GM21717 (cell line): ENCODE measurements at regions not wholly inside any gene's neighbourhood (a gene's known extent, or its start where the extent isn't known, plus 50 kb on each side); places are given as distances from the start of the nearest gene placed in this dataset.
"Not testable (repeated sequence)": the region's sequence is repeated elsewhere in the genome, so short reads cannot be mapped to it uniquely, and the experiment has no call there.

Source experiments
- ATAC-seq: cut with Tn5 transposase; IDR thresholded peaks from one replicate; pipeline ENCODE4 v1.9.1; 2021; ENCODE audit warnings: mild to moderate bottlenecking, moderate library complexity; ENCODE audit not compliant: unreplicated experiment

DNA sequence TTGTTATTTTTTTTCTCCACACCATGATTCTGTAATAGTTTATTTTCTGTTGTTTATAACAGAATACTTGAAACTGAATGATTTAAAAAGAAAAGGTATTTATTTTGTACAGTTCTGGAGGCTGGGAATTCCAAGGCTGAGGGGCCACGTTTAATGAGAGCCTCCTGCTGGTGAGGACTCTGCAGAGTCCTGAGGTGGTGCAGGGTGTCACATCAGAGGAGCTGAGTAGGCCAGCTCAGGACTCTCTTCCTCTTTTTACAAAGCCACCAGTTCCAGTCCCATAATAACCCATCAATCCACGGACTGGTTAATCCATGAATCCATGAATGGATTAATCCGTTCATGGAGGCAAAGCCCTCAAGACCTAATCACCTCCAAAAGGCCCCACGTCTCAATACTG is 71.6 kb downstream of the TFAP2A start:
- ATAC-seq: no peak

DNA sequence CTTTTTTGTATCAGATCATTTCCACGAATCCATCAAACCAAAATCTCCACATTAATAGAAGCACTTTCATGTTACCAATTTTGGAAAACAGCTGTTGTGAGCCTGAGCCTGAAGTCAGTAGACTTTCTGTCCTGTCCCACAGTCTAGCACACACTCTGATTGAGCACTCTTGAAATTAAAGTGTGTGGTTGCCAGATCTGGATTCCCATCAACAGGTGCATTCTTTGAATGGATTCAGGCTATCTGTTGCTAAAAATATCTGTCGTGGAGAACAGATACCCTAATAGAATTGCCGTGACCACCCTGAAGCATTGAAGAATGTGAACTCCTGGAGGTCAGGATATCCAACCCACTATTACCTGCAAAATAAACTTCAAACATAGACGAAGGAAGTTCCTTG is 73.3 kb downstream of the TFAP2A start:
- no peak for ATAC-seq

DNA sequence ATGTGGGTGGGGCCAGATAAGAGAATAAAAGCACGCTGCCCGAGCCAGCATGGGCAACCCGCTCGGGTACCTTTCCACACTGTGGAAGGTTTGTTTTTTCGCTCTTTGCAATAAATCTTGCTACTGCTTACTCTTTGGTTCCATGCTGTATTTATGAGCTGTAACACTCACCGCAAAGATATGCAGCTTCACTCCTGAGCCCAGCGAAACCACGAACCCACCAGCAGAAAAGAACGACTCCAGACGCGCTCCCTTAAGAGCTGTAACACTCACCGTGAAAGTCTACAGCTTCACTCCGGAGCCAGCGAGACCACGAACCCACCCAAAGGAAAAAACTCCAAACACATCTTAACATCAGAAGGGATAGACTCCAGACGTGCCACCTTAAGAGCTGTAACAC is 76.7 kb downstream of the TFAP2A start:
- ATAC-seq: no peak

DNA sequence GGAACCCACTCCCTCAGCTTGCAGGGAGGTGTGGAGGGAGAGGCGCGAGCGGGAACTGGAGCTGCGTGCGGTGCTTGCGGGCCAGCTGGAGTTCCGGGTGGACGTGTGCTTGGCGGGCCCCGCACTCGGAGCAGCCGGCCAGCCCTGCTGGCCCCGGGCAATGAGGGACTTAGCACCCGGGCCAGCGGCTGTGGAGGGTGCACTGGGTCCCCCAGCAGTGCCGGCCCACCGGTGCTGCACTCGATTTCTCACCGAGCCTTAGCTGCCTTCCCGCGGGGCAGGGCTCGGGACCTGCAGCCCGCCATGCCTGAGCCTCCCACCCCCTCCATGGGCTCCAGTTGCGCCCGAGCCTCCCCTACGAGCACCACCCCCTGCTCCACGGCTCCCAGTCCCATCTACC is 77.5 kb downstream of the TFAP2A start:
- not testable (repeated sequence) for ATAC-seq

DNA sequence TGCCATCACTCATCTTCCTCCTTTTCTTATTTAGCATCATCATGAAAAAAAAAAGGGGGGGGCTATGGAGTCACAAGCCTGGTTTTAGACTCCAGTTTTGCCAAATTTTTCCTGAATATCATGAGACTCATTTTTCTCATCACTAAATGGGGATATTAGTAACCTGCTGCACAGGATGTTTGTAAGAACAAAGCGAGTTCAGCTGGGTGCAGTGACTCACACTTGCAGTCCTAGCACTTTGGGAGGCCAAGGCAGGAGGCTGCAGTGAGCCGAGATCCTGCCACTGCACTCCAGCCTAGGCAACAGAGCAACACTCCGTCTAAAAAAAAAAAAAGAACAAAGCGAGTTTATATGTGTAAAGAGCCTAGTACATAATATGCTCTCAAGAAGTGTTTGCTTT is 82.8 kb downstream of the TFAP2A start:
- ATAC-seq: no peak

DNA sequence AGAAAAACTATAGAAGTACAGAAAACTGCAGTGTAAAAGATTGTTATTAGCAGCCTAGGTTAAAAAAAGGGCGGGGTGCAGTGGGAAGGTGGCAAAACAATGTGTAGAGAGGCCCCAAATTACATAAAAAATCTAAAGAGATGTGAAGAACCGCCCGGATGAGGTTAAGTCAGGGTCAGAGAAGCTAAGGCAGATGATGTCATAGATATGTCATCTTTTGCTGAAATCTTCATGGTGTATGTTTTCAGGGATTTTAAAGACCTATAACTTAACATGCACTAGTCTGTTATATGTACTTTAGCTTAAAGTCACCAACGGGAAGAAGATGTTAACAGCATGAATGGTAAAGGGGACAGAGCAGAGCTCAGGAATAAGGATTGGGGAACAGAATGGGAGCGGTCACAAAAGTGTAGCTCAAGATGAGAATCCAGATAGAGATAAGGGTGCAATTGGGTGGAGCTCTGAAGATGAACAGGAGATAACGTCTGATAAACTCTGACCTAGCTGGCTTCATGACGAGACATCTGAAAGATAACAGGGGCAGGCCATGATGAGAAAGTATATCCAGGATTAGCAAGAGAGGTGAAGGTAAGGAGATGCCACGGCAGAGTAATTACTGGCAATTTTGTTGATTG is 83.4 kb downstream of the TFAP2A start:
- ATAC-seq: no peak

DNA sequence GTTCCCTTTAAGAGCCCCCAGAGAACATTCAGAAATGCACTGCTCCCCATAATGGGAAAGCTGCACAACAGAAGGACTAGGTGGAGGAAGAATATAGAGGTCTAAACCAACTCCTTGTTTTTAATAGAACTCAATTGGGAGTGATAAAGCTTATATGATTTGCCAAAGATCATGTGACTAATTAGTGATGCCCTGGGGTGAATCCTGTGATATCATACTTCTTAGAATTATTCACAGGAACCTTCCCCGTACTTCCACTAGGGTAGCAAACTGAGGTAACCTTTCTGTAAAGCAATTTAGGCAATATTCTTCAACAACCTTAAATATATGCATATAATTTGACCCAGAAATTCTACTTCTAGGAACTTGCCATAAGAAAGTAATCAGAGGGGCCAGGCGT is 84.4 kb downstream of the TFAP2A start:
- ATAC-seq: no peak

DNA sequence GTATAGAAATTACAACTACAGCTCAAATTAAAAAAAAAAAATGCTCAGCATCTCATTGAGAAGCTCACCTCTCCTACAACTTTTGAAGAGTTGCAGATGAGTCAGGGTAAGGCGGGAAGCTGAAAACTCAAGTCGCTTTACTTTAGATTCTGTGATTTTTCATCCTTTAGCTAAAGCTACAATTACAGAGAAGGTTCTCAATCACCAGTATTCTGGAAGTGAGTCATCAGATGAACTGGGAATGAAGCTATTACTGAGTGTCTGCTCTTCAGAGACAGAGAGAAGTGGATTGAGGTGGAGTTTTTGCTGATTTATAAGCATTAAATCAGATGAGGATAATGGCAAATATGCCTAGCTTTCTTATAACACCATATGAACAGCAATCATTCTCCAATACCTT is 91.9 kb downstream of the TFAP2A start:
- ATAC-seq: no peak

DNA sequence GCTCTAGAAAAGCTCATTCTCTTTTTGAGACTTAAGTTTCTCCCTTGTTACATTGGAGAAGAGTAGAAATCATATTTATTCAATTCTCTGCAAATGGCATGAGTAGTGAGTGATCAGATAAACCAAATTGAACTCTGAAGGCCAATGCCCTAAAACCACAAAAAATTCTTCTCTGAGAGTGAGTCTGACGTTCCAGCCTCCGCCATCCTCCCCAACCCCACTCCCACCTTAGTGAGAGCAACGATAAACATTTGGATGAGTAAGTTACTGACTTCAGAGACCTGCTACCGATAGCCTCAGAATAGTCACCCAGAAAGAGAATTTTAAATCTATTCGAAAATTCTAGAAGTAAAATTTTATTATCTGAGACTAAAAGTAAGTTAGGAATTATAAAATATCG is 94.6 kb downstream of the TFAP2A start:
- no peak for ATAC-seq

DNA sequence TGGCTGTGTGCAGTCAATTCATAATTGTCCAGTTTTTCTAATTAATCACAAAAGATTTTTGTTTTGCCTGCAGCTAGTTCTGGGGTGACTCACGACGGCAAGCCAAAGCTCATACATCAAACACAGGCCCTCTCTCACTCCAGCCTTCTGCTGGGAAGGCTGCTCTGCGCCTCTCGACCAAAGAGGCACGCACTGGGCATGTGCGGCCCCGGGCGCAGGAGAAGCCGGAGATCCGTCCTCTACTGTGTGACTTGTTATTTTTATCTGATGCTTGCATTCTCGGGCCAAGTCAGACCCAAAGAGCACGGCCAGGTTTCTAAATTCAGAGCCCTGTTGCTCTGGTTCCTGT is 98.5 kb downstream of the TFAP2A start:
- ATAC-seq: no peak

DNA sequence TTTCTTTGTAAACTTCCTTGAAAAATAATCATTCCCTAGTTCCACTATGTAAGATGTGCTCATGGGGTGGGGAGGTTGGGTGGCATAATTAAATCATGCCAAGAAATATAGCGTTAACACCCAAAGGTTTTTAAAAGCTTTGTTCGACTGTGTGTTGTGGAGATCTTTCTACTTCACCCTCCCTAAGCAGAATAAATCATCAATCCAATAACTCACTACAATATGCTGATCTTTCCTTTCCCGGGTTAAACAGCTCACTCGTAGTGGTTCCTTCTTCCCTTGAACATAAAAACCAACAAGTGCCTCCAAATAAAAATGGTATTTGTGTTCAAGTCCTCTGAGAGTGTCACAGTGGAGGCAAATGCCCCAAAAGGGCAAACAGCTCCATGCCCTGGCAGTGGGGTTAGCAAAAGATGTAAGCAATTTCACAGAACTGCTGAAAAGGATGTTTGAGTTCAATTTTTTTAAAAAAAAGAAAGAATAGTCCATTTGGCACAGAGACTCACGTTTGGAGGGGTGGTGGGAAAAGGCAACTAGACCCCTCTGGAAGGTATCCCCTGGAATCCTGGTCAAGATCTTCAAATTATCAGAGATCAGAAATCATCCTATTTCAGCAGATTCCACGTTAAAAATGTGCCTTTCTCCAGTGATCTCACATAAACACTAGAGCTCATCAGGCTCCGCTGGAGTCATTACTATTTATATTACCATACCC is 99.1 kb downstream of the TFAP2A start:
- no peak for ATAC-seq

DNA sequence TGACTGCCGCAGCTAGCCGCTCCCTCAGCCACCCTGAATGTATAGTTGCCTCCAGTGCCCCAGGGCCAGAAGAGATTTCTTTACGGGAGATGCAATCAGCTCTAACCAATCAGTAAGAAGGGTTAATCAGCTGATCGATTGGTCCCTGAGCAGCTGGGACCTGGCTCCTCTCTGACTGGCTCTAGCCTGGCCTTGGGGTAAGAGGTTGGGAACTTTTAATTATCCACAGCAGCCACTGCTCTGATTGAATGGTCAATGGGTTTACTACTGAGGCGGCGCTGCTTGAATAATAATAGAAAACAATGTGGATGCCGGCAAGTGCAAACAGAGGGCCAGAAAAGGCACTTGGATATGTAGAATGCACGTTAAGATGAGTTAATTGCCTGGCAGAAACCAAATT is 99.8 kb downstream of the TFAP2A start:
- ATAC-seq: no peak

DNA sequence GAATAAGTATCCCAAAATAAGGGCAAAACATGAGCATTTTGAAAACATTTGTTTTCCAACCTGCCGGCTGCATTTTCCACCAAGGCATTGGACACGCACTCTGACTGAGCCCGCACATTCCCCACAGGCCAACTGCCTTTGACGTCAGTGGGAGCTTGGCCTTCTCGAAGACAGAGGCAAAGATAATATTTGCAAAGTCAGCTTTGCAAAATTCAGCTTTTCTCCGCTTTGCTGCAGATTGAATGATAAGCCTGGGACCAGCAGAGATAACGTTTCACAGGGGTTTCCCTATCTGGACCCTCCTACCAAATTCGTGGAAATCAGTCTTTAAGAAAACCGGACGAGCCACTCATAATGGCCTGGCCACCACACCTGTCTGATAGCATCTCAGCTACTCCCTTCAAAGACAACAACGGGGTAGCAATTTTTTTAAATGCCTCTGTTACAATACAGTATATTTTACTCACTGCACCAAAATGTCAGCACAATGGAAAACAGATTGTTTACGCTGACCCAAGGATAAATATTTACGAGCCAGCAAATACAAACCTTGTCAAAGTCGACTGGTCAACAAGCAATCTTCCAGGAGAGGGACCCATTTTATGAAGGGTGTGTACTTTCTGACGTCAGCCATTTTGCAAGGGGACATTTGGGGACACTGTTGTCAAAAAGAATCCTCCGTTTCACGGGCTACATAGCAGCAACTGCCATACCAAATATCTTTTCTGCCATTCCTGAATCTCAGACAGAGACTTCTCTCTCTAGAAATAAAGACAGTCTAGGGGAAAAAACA is 100.5 kb downstream of the TFAP2A start:
- ATAC-seq: no peak

DNA sequence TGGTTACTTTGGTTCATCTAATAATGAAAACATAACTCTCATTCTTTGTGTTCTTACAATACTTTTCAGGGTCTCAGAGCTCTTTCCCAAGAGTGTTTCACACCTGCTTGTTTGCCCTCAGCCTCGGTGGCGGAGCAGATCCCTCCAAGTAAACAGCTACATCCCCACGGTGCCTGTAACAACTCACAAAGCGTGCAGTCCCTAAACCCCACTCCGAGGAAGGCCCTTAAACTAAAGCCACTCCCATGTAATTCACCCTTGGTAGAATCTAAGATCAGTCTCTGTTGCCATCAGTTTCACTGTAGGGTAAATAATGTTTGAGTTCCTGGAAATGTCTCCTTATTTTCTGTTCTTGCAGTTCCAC is 101.1 kb downstream of the TFAP2A start:
- ATAC-seq: no peak

DNA sequence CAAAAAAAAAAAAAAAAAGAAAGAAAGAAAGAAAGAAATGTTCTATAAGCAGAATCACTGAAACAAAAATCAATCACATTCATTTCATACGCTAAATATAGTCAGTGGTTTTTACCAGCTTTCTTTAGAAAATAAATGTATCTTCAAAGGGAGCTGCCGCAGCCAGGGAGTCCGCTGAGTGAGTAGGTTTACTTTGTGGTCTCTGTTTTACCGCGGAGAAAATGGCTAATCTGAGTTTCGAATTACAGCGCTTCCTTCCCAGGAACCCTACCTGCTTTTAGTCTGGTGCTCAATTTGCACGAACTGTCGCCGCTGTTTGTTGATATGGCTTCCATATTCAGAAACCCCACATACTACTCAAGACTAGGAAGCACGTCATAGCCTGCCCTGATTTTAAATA is 102.4 kb downstream of the TFAP2A start:
- no peak for ATAC-seq

DNA sequence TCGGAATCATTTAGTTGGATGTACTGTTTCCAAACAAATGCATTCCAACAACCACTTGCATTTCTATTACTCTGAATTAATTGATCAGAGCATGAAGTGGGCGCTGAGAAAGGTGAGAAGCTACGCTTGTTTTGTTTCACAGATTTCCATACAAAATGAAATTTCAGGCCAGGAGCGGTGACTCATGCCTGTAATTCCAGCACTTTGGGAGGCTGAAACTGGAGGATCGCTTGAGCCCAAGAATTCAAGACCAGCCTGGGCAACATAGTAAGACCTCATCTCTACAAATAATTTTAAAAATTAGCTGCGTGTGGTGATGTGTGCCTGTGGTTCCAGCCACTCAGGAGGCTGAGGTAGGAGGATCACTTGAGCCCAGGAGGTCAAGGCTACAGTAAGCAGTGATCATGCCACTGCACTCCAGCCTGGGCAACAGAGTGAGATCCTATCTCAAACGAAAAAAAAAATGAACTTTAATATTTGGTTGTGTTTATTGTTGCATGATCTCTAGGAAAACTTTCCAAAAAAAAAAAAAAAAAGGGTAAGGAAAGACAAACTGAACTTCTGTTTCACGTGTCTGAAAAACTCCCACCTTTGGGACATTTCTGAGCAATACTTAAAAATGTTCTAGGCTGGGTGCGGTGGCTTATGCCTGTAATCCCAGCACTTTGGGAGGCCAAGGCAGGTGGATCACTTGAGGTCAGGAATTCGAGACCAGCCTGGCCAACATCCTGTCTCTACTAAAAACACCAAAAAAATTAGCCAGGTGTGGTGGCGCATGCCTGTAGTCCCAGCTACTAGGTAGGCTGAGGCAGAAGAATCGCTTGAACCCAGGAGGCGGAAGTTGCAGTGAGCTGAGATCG is 103.1 kb downstream of the TFAP2A start:
- ATAC-seq: not testable (repeated sequence)

DNA sequence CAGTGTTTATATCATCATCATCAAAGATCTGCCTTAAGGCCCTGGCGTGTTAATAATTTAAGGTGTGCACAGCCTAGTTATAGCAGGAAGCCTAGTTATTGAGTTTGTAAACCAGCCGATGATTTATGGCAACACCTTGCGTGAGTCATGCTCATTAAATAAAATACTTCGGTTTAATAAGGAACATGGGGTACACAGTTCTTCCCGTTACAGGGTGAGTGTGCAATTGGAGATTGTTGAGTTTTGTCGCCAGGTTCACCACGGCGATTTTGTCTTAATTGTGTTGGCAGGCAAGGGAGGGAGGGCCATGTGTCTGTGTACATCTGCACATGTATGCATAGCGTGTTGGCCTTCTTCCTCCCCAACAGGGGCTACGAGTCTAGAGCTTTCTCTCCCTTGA is 104.0 kb downstream of the TFAP2A start:
- no peak for ATAC-seq

DNA sequence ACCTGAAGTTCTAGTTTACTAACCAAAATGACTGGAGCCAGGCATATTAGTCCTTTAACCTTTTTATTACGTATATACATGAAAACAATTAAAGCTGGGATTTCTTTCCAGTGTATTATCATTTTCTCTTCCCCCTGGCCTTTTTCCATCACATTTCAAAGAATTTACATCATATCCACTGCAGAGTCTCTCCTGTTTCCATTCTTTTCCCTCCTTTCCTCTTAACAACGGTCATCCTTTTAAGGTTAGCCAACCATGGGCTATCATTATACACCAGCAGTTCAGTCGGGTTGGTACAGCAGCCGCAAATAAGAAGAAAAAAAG is 104.6 kb downstream of the TFAP2A start:
- ATAC-seq: no peak

DNA sequence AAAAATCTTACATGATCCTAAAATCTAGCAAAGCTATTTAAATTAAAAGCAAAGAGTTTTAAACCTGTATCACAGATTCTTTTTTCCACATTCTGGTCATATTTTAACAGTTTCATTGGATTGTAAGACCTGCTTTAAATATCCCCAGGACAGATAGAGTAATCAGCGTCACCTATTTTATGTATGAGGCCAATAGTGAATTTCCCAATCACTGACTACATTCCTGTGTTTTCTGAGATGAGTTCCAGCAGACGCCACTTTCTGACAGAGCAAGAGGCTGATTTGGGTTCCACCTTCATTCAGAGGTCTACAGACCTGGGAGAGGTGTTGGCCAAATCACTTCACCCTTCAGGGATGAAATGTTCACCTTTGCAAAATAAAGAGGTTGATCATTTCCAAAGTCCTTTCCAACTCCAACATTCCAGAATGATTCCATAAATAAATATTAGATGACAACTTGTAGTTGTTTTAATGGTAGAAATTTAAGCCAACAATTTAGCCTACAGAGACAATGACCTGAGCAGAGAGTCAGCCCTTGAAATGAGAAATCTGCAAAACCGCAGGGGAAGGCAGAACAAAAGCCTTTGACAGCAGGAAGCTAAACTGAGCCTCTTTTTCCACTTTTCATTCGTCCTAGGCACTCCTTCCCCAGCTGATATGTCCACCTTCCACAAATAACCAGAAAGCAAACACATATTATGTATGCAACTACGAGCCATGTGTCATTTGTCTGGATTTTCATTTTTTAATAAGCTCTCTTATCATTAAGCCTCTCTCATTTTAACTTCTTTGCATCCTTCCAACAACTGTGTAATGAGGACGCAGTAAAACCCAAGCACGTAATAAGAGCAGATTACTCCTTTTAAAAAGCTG is 105.2 kb downstream of the TFAP2A start:
- ATAC-seq: no peak

DNA sequence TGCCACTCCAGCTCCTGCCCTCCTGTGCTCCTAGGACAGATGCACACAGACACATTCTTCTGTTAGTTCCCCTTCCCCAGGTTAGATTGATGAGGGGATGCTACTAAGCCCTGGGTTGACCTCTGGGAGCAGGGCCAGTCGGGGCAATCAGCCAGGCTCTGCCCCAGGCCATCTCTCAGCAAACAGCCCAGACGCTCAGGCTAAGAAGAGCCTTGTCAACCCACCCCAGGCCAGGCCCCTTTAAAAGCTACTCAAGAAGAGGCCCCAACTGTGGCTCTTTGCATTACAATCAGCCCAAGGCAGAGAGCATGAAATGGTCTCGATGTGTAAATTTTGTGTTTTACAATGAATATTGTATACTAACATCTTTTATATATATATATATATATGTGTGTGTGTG is 107.4 kb downstream of the TFAP2A start:
- ATAC-seq: no peak

DNA sequence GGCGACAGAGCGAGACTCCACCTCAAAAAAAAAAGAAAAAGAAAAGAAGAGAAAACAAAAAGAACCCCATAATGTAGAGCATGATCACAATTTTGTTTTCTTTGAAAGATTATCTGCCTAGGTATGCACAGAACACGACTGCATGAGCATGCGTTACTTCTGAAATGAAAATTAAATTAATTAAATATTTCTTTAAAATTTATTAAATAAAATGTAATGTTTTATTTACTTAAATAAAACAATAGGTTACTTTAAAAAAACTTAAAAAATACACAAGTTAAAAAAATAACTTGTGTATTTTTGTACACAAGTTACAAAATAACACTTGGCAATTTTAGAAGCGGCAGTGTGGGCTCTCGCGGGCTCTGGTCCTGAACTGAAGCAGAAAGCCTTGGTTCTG is 107.8 kb downstream of the TFAP2A start:
- no peak for ATAC-seq
